Hematopoietic multipotent progenitor cell (in vitro differentiated cells): ENCODE measurements at regions not wholly inside any gene's neighbourhood (a gene's known extent, or its start where the extent isn't known, plus 50 kb on each side); places are given as distances from the start of the nearest gene placed in this dataset.

Experiments used
- DNase-seq, 3 donors: peaks; one replicate each; pipeline ENCODE4 v3.0.0-alpha.2; 2011 to 2015; ENCODE audit warnings: low read depth in 2 of 3, low spot score in 2 of 3

DNA sequence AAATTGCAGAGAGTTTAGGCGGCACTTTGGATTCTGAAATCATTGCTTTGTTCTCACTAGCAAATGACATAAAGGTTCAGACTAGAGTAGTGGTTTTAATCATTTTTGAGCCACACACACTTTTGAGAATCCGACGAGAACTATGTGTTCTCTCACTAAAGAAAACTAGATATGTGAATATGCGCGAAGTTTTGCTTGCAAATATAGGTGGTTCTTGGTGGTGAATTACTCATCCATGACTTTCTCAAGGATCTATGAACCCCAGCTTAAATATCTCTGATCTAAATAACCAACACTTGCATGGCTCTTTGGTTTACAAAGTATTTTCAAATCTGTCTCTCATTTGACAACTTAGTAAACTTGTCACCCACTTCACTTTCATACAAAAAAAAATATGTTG is 54.8 kb downstream of the NOG start:
- DNase-seq = no peak

- no peak for DNase-seq
These were observed 55.3 kb downstream of the NOG start for GRCh38 chr17:56648806-56649205.

DNA sequence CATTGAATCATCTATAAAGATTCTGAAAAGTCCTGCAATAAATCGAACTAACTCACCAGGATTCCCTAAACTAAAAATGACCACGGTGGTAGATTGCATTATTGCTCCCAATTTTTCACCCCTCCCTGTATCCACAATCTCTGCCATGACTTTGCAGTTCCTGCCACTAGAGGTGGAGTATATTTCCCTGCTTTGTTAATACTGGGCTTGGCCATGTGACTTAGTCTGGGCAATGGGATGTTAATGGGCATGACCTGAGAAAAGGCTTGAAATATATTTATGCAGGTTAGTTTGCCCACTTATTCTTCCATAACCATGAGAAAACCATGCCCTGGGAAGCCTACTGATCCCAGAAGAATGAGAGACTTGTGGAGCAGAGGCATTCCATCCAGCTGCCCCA is 59.1 kb downstream of the NOG start:
- DNase-seq = no peak

DNA sequence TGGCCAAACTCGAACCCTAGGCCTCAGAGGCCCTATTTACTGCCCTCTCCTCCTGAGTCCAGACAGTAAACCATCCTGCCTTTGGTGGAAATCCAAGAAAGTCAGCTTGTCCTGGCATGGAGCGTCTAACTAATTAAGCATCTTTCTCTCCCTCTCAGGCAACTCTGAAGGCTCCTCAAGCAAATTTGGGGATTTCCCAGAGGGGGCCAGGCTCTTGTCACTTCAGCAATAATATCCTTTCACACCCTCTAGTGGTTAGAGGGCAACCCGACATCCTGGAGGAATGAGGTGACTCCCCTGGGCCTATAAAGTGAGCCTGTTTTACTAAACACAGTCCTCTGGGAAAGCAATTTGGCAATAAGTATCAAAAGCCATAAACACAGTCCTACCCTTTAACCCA is 60.4 kb downstream of the NOG start:
- peak; percentile 33 to 89 (median 78) for DNase-seq

- peak in 1 of 3 donors; percentile 72 for DNase-seq
These were observed 63.3 kb downstream of the NOG start for GRCh38 chr17:56656701-56657327.

DNA sequence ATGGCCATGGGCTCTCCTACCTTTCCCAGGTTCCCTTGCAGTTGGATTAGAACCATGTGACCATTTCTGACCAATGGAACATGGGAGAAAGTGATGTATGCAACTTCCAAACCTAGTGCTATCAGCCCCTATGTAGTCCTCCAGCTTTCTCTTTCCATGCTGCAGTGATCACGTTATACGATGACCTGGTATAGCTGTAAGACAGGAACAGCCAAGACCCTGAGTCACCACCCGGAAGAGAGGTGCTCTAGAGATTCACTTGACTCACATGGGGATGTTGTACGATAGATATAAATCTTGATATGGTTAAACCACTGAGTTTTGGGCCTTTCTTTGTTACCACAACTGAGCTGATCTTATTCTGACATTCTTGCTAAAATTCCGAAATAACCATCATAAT is 65.1 kb downstream of the NOG start:
- no peak for DNase-seq

DNA sequence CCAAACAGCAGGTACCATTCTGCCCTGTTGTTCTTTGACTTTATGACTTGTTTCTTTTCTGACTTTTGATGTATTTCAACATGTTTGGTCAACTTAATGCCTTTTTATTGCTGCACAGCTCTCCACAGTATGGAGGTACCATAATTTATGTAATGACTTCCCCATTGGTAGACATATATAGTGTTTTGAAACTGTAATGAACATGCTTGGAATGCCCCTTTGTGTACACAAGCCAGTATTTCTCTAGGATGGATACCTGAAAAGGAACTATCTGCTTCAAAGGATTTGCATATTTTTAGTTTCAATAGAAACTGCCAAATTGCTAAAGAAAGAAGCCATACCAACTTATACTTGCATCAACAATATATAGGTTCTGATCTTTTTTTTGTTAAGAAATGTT is 66.1 kb downstream of the NOG start:
- no peak for DNase-seq

GRCh38 chr17:56661906-56662305 is 68.4 kb downstream of the NOG start:
- no peak for DNase-seq

GRCh38 chr17:56665864-56666263 is 72.4 kb downstream of the NOG start:
- no peak for DNase-seq

DNA sequence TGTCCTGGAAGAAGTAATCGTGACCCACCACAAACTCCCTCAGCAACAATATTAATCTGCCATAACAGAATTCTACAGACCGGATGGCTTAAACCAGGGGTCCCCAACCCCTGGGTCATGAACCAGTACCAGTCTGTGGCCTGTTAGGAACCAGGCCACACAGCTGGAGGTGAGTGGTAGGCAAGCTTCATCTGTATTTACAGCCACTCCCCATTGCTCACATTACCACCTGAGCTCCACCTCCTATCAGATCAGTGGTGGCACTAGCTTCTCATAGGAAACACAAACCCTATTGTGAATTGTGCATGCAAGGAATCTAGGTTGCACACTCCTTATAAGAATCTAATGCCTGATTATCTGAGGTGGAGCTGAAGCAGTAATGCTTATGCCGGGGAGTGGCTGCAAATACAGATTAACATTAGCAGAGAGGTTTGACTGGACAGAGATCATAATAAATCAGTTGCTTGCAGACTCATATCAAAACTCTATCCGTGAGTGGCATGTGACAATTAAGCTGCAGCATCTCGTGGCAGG is 74.5 kb downstream of the NOG start:
- DNase-seq = no peak

DNA sequence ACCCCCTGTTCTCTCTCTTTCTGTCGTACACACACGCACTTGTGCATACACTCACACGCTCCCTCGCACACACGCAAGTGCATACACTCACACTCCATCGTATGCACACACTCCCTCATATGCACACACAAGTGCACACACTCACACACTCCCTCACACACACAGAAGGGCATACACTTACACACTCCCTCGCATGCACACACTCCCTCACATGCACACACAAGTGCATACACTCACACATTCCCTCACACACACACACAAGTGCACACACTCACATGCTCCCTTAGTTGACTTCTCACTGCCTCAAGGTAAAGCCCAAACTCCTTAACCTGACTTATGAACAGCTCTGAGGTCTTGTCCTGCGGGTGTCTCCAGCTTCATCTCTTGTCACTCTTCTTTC is 78.7 kb downstream of the NOG start:
- no peak for DNase-seq

DNA sequence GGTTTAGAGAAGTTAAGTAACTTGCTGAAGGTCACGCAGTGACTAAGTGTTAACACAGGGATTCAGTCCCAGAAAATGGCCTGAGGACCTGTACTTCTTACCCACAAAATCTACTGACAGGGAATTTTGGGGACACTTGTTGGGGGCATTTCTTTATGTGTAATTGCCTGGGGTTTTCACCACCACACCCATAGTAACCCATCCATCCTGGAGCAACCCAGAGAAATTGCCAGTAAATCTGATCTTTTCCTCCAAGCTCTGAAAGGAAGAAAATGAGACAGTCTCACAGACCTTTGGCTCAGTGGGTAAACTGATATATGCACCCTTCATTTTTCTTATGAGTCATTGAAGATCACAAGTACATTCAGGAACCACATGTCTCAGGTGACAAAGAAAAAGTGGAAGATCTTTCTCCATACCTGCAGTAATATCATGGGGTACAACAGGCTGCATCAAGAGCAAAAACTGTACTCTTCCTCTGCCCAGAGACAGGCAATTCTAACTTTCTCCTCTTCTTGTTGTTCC is 81.0 kb downstream of the NOG start:
- no peak for DNase-seq

GRCh38 chr17:56675876-56676660 is 82.6 kb downstream of the NOG start:
- peak in 2 of 3 donors; percentile 63 to 89 for DNase-seq

- peak in 2 of 3 donors; percentile 29 to 51 for DNase-seq
These were observed 83.3 kb downstream of the NOG start for GRCh38 chr17:56676810-56677209.

DNA sequence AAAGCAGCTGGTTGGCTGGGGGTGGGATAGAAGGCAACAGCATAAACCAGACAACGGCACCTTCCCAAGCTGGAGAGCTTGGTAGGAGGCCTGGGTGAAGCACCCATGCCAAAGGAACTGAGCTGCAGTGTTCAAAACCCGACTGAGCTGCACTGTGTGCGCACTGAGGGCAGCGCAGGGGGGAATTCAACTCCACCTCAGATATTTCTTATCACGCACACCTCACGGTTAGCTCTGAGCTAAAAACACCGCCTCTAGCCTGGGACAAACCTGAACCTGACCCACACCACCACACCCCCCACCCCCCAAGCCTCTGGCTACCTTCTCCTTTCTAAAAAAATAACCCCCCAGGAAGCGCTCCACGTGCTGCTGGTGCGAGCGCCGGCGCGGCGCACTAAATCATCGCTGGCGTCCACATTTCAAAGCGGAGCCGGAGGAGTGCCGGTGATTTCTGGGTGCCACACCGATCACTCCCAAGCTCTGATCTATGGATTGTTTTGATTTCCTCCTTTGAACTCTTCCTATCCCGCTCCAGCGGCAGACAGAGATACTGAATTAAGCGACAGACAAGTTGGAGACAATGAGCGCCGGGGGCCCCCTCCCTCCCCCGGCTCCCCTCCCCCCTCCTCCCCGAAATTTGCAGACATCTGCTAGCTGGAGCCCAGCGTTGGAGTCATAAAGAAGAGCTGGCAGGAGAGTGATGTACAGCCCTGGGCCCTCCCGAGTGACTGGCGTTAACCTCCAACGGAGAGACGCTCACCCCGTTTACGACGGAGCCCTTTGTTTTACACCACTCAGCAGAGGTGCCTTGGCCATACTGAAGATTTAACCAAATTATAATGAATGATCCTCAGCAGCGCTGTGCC is 85.0 kb downstream of the NOG start:
- DNase-seq = peak in 2 of 3 donors; percentile 14 to 21

DNA sequence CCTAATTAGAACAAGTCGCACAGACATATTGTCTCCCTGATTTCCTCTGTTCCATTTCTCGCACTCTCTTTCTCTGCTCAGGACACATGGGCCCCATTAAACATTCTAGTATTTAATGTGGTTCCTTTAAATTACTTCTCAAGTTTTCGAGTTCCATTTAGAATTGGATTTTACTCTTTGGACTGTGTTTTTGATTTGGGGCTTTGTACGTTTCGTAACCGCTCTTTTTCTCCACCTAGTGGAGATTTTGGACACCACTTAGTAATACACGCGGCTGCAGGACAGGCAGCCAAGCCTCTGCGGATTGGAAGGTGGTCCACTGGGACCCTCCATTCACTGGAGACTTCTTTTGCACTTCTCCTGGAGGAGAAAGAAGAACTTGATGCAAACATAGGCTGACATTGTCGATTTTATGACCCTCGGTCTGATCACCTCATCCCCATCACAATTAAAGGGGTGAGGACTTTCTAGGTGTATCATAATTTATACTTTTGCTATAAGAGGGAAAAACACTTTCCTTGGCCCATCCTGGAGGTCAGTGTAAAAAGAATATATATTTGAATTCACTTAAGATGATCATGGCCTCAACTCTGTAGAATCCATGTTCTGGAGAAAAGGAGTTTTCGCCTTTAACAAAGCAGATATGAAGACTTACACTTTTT is 85.7 kb downstream of the NOG start:
- DNase-seq = peak in 2 of 3 donors; percentile 46 to 55

- no peak for DNase-seq
These were observed 86.4 kb downstream of the NOG start for GRCh38 chr17:56679777-56680422.

DNA sequence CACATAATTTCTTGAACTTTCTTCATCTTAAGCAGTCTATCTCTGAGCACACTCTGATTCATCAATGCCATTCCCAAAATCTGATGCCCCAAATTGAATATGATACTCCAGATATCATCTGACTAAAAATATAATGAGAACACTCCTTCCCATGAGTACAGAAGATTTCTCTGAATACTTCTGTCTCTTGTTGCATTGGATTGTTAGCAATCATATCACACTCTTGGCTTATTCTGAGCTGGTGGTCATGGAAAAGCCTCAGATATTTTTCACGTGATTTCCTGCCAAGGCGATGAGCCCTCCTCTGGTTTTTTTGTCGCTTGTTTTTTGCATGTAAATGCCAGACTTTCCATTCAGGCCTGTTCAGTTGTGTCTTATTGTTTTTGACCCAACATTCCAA is 87.2 kb downstream of the NOG start:
- no peak for DNase-seq

- DNase-seq = peak in 2 of 3 donors; percentile 69 to 83
These were observed 88.2 kb downstream of the NOG start for GRCh38 chr17:56681561-56682266.
